ENCODE measurements at regions not wholly inside any gene's neighbourhood (a gene's known extent, or its start where the extent isn't known, plus 50 kb on each side); places are given as distances from the start of the nearest gene placed in this dataset.

- Histone ChIP-seq H3K79me2 (ENCODE audit: insufficient read depth, low read length) (no peaks in the 10 kb centered on the region), H3K4me3 (ENCODE audit: insufficient read depth, low read length) (no peak overlapping the region), H3K27me3 (ENCODE audit: insufficient read depth, low read length) (peaks cover 5% of the 10 kb centered on the region), H3K27ac (ENCODE audit: low read depth, low read length) (no peak overlapping the region), H4K20me1 (ENCODE audit: insufficient read depth, low read length) (no peaks in the 10 kb centered on the region), H3K4me2 (ENCODE audit: insufficient read depth, low read length) (no peak overlapping the region), H3K9me3 (ENCODE audit: low read depth, low read length) (no peaks in the 10 kb centered on the region), H3K4me1 (ENCODE audit: insufficient read depth, low read length) (no peaks in the 10 kb centered on the region), H3K36me3 (ENCODE audit: insufficient read depth, low read length) (no peaks in the 10 kb centered on the region), H2AFZ (ENCODE audit: low read length) (no peak overlapping the region)
- no peak for DNase-seq (ENCODE audit: insufficient read length, low spot score, missing footprints)
- TF ChIP-seq CTCF (IDR thresholded peaks at IDR 0.05; ENCODE audit: extremely low read depth, low read depth, low read length), result no peak
Measured at GRCh38 chr2:236351966-236352525, 87.8 kb upstream of the ASB18 start.

- peak; percentile 86 for TF ChIP-seq CTCF (IDR thresholded peaks at IDR 0.05; ENCODE audit: extremely low read depth, low read depth, low read length)
- Histone ChIP-seq H3K79me2 (ENCODE audit: insufficient read depth, low read length) (no peaks in the 10 kb centered on the region), H3K4me3 (ENCODE audit: insufficient read depth, low read length) (no peak overlapping the region), H3K4me2 (ENCODE audit: insufficient read depth, low read length) (no peak overlapping the region), H4K20me1 (ENCODE audit: insufficient read depth, low read length) (no peaks in the 10 kb centered on the region), H3K4me1 (ENCODE audit: insufficient read depth, low read length) (no peaks in the 10 kb centered on the region), H3K27ac (ENCODE audit: low read depth, low read length) (no peak overlapping the region), H2AFZ (ENCODE audit: low read length) (no peak overlapping the region), H3K27me3 (ENCODE audit: insufficient read depth, low read length) (peaks cover 5% of the 10 kb centered on the region), H3K9me3 (ENCODE audit: low read depth, low read length) (no peaks in the 10 kb centered on the region), H3K36me3 (ENCODE audit: insufficient read depth, low read length) (no peaks in the 10 kb centered on the region)
- no peak for DNase-seq (ENCODE audit: insufficient read length, low spot score, missing footprints)
Measured at GRCh38 chr2:236352761-236353593, 88.8 kb upstream of the ASB18 start.

- no peaks in the 10 kb centered on the region for H3K9me3 ChIP-seq (ENCODE audit: low read depth, low read length)
- no peak overlapping the region for H3K27ac ChIP-seq (ENCODE audit: low read depth, low read length)
- H3K36me3 ChIP-seq (ENCODE audit: insufficient read depth, low read length), result no peaks in the 10 kb centered on the region
- H2AFZ ChIP-seq (ENCODE audit: low read length), result no peak overlapping the region
- H3K27me3 ChIP-seq (ENCODE audit: insufficient read depth, low read length), result peaks cover 5% of the 10 kb centered on the region
- no peak for TF ChIP-seq CTCF (IDR thresholded peaks at IDR 0.05; ENCODE audit: extremely low read depth, low read depth, low read length)
- no peaks in the 10 kb centered on the region for H4K20me1 ChIP-seq (ENCODE audit: insufficient read depth, low read length)
- DNase-seq (ENCODE audit: insufficient read length, low spot score, missing footprints), result no peak
- H3K4me3 ChIP-seq (ENCODE audit: insufficient read depth, low read length), result no peak overlapping the region
- H3K4me2 ChIP-seq (ENCODE audit: insufficient read depth, low read length), result no peak overlapping the region
- H3K4me1 ChIP-seq (ENCODE audit: insufficient read depth, low read length), result no peaks in the 10 kb centered on the region
- H3K79me2 ChIP-seq (ENCODE audit: insufficient read depth, low read length), result no peaks in the 10 kb centered on the region
Measured at GRCh38 chr2:236353594-236353942, 89.4 kb upstream of the ASB18 start.

Data from osteoblast (primary cell).